ENCODE measurements at regions not wholly inside any gene's neighbourhood (a gene's known extent, or its start where the extent isn't known, plus 50 kb on each side); places are given as distances from the start of the nearest gene placed in this dataset.
"Not testable (repeated sequence)": the region's sequence is repeated elsewhere in the genome, so short reads cannot be mapped to it uniquely, and the experiment has no call there.

GRCh38 chrX:26851981-26852380 is 611.2 kb downstream of the PPP4R3C start:
- DNase-seq: no peak

- no peak for DNase-seq
Observed at GRCh38 chrX:26848511-26848910, 614.6 kb downstream of the PPP4R3C start.

GRCh38 chrX:26845056-26845455 is 618.1 kb downstream of the PPP4R3C start:
- no peak for DNase-seq

- no peak for DNase-seq
Observed at GRCh38 chrX:26822448-26822847, 606.5 kb downstream of the MAGEB5 start.

- no peak for DNase-seq
Observed at GRCh38 chrX:26789751-26790150, 573.8 kb downstream of the MAGEB5 start.

- DNase-seq: no peak
Observed at GRCh38 chrX:26788402-26788998, 572.5 kb downstream of the MAGEB5 start.

- peak; percentile 2 for DNase-seq
Observed at GRCh38 chrX:26783512-26784225, 567.7 kb downstream of the MAGEB5 start.

GRCh38 chrX:26778320-26778888 is 562.4 kb downstream of the MAGEB5 start:
- DNase-seq: peak; percentile 2

- DNase-seq: no peak
Observed at GRCh38 chrX:26762253-26762652, 546.3 kb downstream of the MAGEB5 start.

- not testable (repeated sequence) for DNase-seq
Observed at GRCh38 chrX:26755760-26756159, 539.8 kb downstream of the MAGEB5 start.

- DNase-seq: no peak
Observed at GRCh38 chrX:26747877-26748276, 531.9 kb downstream of the MAGEB5 start.

GRCh38 chrX:26722666-26723428 is 506.9 kb downstream of the MAGEB5 start:
- no peak for DNase-seq

- DNase-seq: no peak
Observed at GRCh38 chrX:26672571-26672970, 456.6 kb downstream of the MAGEB5 start.

- no peak for DNase-seq
Observed at GRCh38 chrX:26670521-26670920, 454.6 kb downstream of the MAGEB5 start.

- no peak for DNase-seq
Observed at GRCh38 chrX:26664919-26665318, 448.9 kb downstream of the MAGEB5 start.

- no peak for DNase-seq
Observed at GRCh38 chrX:26653050-26653449, 437.1 kb downstream of the MAGEB5 start.

- DNase-seq: peak; percentile 2
Observed at GRCh38 chrX:26651755-26652154, 435.8 kb downstream of the MAGEB5 start.

- DNase-seq: no peak
Observed at GRCh38 chrX:26649534-26649933, 433.6 kb downstream of the MAGEB5 start.

GRCh38 chrX:26631385-26631784 is 415.4 kb downstream of the MAGEB5 start:
- no peak for DNase-seq

GRCh38 chrX:26613956-26614355 is 398.0 kb downstream of the MAGEB5 start:
- no peak for DNase-seq

- DNase-seq: no peak
Observed at GRCh38 chrX:26606971-26607370, 391.0 kb downstream of the MAGEB5 start.

- DNase-seq: no peak
Observed at GRCh38 chrX:26597981-26598380, 382.0 kb downstream of the MAGEB5 start.

GRCh38 chrX:26590849-26591248 is 374.9 kb downstream of the MAGEB5 start:
- no peak for DNase-seq

GRCh38 chrX:26586570-26586969 is 370.6 kb downstream of the MAGEB5 start:
- no peak for DNase-seq
